Panc1 (cell line): ENCODE measurements at regions not wholly inside any gene's neighbourhood (a gene's known extent, or its start where the extent isn't known, plus 50 kb on each side); places are given as distances from the start of the nearest gene placed in this dataset.

ENCODE experiments used
- SIN3A ChIP-seq: IDR thresholded peaks from 2 replicates; pipeline ENCODE4 v1.6.1; 2012; ENCODE audit warnings: low read depth, mild to moderate bottlenecking, low read length, moderate library complexity, borderline replicate concordance; ENCODE audit not compliant: insufficient read depth
- TCF7L2 ChIP-seq: IDR thresholded peaks from 2 replicates; pipeline ENCODE4 v1.6.1; 2011; ENCODE audit warnings: mild to moderate bottlenecking, low read depth, low read length, inconsistent platforms
- TF ChIP-seq, protein P1 (sequence below): fragments of 450-650 bp; IDR thresholded peaks from 2 replicates; pipeline ENCODE4 v1.5.1; 2017; ENCODE audit warnings: mild to moderate bottlenecking

DNA sequence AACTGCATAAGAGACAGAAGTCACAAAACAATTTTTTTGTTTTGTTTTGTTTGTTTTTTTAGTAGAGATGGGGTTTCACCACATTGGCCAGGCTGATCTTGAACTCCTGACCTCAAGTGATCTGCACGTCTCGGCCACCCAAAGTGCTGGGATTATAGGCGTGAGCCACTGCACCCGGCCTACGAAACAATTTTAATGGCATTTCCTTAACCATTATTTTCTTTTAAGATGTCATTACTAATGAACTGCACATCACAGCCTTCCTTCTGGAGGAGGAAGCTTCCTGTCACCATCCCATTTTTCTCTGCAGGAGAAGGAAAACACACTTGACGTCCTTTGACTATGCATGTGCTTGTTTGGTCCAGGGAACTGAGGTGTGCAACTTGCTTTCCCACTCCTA lies 125.3 kb upstream of the AKIRIN2 start:
- no peak for TF ChIP-seq TCF7L2
- TF ChIP-seq, protein P1, sequence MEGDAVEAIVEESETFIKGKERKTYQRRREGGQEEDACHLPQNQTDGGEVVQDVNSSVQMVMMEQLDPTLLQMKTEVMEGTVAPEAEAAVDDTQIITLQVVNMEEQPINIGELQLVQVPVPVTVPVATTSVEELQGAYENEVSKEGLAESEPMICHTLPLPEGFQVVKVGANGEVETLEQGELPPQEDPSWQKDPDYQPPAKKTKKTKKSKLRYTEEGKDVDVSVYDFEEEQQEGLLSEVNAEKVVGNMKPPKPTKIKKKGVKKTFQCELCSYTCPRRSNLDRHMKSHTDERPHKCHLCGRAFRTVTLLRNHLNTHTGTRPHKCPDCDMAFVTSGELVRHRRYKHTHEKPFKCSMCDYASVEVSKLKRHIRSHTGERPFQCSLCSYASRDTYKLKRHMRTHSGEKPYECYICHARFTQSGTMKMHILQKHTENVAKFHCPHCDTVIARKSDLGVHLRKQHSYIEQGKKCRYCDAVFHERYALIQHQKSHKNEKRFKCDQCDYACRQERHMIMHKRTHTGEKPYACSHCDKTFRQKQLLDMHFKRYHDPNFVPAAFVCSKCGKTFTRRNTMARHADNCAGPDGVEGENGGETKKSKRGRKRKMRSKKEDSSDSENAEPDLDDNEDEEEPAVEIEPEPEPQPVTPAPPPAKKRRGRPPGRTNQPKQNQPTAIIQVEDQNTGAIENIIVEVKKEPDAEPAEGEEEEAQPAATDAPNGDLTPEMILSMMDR = no peak
- no peak for TF ChIP-seq SIN3A
